IMR-90 (cell line): ENCODE measurements at regions not wholly inside any gene's neighbourhood (a gene's known extent, or its start where the extent isn't known, plus 50 kb on each side); places are given as distances from the start of the nearest gene placed in this dataset.

Source experiments
- ATAC-seq: fragments of 200-7000 bp; cut with Tn5 transposase; 2 replicates; pipeline ENCODE4 v1.9.1; 2020; ENCODE audit warnings: low read depth, mild to moderate bottlenecking, moderate library complexity
- BruUV-seq: library from RNA; stranded (reverse); fragments of 400-500 nt; replicated peaks from 2 replicates; lab custom pipeline; 2021; lab: Mats Ljungman, UMichigan
- CTCF ChIA-PET: fragments of 300-600 bp; formaldehyde crosslinking; extraction: SDS; loops from one replicate; lab custom pipeline; 2021; ENCODE audit warnings: antibody characterized with exemption; lab: Yijun Ruan, JAX
- POLR2A ChIA-PET: fragments of 300-600 bp; sonication (Branson Sonifier 250); formaldehyde crosslinking; loops from one replicate; lab custom pipeline; 2022; ENCODE audit warnings: antibody characterized with exemption; ENCODE audit not compliant: unreplicated experiment; lab: Charles Lee
- DNase-seq: peaks from one replicate; pipeline ENCODE4 v3.0.0; 2013
- H2AFZ ChIP-seq: replicated peaks from 2 replicates; pipeline ENCODE3; 2013; ENCODE audit warnings: low read length, mild to moderate bottlenecking; ENCODE audit not compliant: poor library complexity
- H2AK5ac ChIP-seq: 2 replicates; pipeline ENCODE4 v1.6.1; 2013; ENCODE audit warnings: low read depth, low read length, inconsistent platforms
- H2AK9ac ChIP-seq: replicated peaks from 2 replicates; pipeline ENCODE3; 2013; ENCODE audit warnings: mild to moderate bottlenecking, low read depth, low read length, moderate library complexity; ENCODE audit not compliant: poor library complexity
- H2BK120ac ChIP-seq: 2 replicates; pipeline ENCODE4 v1.6.1; 2013; ENCODE audit warnings: low read depth, low read length, inconsistent platforms
- H2BK15ac ChIP-seq: 3 replicates; pipeline ENCODE4 v1.6.1; 2013; ENCODE audit warnings: low read depth, low read length, inconsistent platforms
- H2BK20ac ChIP-seq: 2 replicates; pipeline ENCODE4 v1.6.1; 2013; ENCODE audit warnings: low read depth, mild to moderate bottlenecking, inconsistent platforms, low read length, moderate library complexity
- H2BK5ac ChIP-seq: 2 replicates; pipeline ENCODE4 v1.6.1; 2013; ENCODE audit warnings: mild to moderate bottlenecking, low read depth, low read length, inconsistent platforms; ENCODE audit not compliant: poor library complexity, severe bottlenecking
- H3K14ac ChIP-seq: replicated peaks from 2 replicates; pipeline ENCODE4 v1.6.1; 2013; ENCODE audit warnings: low read depth, low read length, inconsistent platforms
- H3K18ac ChIP-seq: 2 replicates; pipeline ENCODE4 v1.6.1; 2013; ENCODE audit warnings: low read depth, low read length, control low read depth
- H3K23ac ChIP-seq: 2 replicates; pipeline ENCODE4 v1.6.1; 2013; ENCODE audit warnings: low read depth, low read length, inconsistent platforms
- H3K27ac ChIP-seq: 2 replicates; pipeline ENCODE4 v1.5.1; 2013; ENCODE audit warnings: mild to moderate bottlenecking, control low read depth, low read length; ENCODE audit not compliant: insufficient read depth
- H3K27me3 ChIP-seq: 2 replicates; pipeline ENCODE4 v1.6.1; 2013; ENCODE audit warnings: low read length; ENCODE audit not compliant: control insufficient read depth, insufficient read depth
- H3K36me3 ChIP-seq: 2 replicates; pipeline ENCODE4 v1.6.1; 2013; ENCODE audit warnings: low read length, mixed read lengths; ENCODE audit not compliant: control insufficient read depth, insufficient read depth
- H3K4ac ChIP-seq: 2 replicates; pipeline ENCODE4 v1.6.1; 2013; ENCODE audit warnings: low read depth, low read length, inconsistent platforms
- H3K4me1 ChIP-seq: 2 replicates; pipeline ENCODE4 v1.6.1; 2013; ENCODE audit warnings: low read length, mixed read lengths; ENCODE audit not compliant: control insufficient read depth, insufficient read depth
- H3K4me2 ChIP-seq: 2 replicates; pipeline ENCODE4 v1.6.1; 2013; ENCODE audit warnings: low read depth, mild to moderate bottlenecking, control low read depth, low read length, moderate library complexity
- H3K4me3 ChIP-seq: 2 replicates; pipeline ENCODE4 v1.5.1; 2013; ENCODE audit warnings: low read depth, mild to moderate bottlenecking, control low read depth, low read length, moderate library complexity; ENCODE audit not compliant: insufficient read depth
- H3K56ac ChIP-seq: 2 replicates; pipeline ENCODE4 v1.6.1; 2013; ENCODE audit warnings: low read length, inconsistent platforms; ENCODE audit not compliant: insufficient read depth; ENCODE audit errors: extremely low read depth
- H3K79me1 ChIP-seq, 2 experiments: 2 replicates each; pipeline ENCODE4 v1.6.1; 2013; ENCODE audit warnings: low read length in 2 of 2, inconsistent platforms in 1 of 2, low read depth in 1 of 2
- H3K9ac ChIP-seq: 2 replicates; pipeline ENCODE4 v1.6.1; 2013; ENCODE audit warnings: low read depth, low read length, control low read depth
- H3K9me1 ChIP-seq: 2 replicates; pipeline ENCODE4 v1.6.1; 2013; ENCODE audit warnings: low read length, inconsistent platforms; ENCODE audit not compliant: insufficient read depth
- H3K9me3 ChIP-seq: 2 replicates; pipeline ENCODE4 v1.6.1; 2013; ENCODE audit warnings: low read length; ENCODE audit not compliant: control insufficient read depth, insufficient read depth
- H4K20me1 ChIP-seq: 2 replicates; pipeline ENCODE4 v1.6.1; 2013; ENCODE audit warnings: low read length, inconsistent platforms; ENCODE audit not compliant: insufficient read depth
- H4K5ac ChIP-seq: 2 replicates; pipeline ENCODE4 v1.6.1; 2013; ENCODE audit warnings: mild to moderate bottlenecking, low read depth, low read length, control low read depth
- H4K8ac ChIP-seq, 2 experiments: 2 replicates each; pipeline ENCODE4 v1.6.1; 2013; ENCODE audit warnings: low read depth in 2 of 2, low read length in 2 of 2, control low read depth in 1 of 2, inconsistent platforms in 1 of 2
- H4K91ac ChIP-seq: 2 replicates; pipeline ENCODE4 v1.6.1; 2013; ENCODE audit warnings: low read depth, low read length, inconsistent platforms; ENCODE audit not compliant: insufficient read depth
- BHLHE40 ChIP-seq: fragments of 150-350 bp; IDR thresholded peaks from 2 replicates; pipeline ENCODE4 v1.6.1; 2016; ENCODE audit warnings: mild to moderate bottlenecking, low read depth, low read length
- CEBPB ChIP-seq: IDR thresholded peaks from 2 replicates; pipeline ENCODE4 v1.6.1; 2012; ENCODE audit warnings: low read depth, low read length, improper control_type of control experiment
- FOS ChIP-seq: fragments of 150-350 bp; IDR thresholded peaks from 2 replicates; pipeline ENCODE4 v1.6.1; 2016; ENCODE audit warnings: low read depth, low read length
- MAFK ChIP-seq: IDR thresholded peaks from 2 replicates; pipeline ENCODE4 v1.6.1; 2012; ENCODE audit warnings: low read depth, low read length, improper control_type of control experiment
- NFE2L2 ChIP-seq: fragments of 150-350 bp; IDR thresholded peaks from 2 replicates; pipeline ENCODE4 v1.6.1; 2016; ENCODE audit warnings: low read depth, mild to moderate bottlenecking, low read length
- WGBS, 2 experiments: methylation state at CpG; one replicate each; pipeline versions ENCODE4 v1.1.5 to v1.1.7; 2013; ENCODE audit warnings: missing lambda C conversion rate in 2 of 2; ENCODE audit not compliant: insufficient read length in 1 of 2; ENCODE audit errors: extremely low coverage in 2 of 2; 5-methylcytosine and 5-hydroxymethylcytosine counted together
- dilution Hi-C: fragments of 300-500 bp; cut with HindIII; formaldehyde crosslinking; loops from one replicate; pipeline ENCODE4 v1.14.3; 2018; ENCODE audit warnings: low sequenced_read_pairs; ENCODE audit not compliant: unreplicated experiment
- in situ Hi-C: fragments of 300-500 bp; cut with MboI; formaldehyde crosslinking; loops from 3 replicates; pipeline ENCODE4 v1.14.3; 2019; ENCODE audit warnings: low sequenced_read_pairs, inconsistent platforms, mixed read lengths
- intact Hi-C: fragments of 100-400 bp; cut with micrococcal nuclease; formaldehyde crosslinking; loops from 2 replicates; pipeline ENCODE4 v1.10.0; 2022

- Histone ChIP-seq H4K20me1 (no peaks in the 10 kb centered on the region), H4K8ac (no peak overlapping the region), H3K9me1 (peaks cover 5% of the 10 kb centered on the region; the same call in 1 of the 2 replicates), H3K18ac (no peak overlapping the region), H3K4me3 (no peak overlapping the region), H3K4me2 (no peak overlapping the region), H3K27me3 (no peaks in the 10 kb centered on the region), H3K23ac (no peak overlapping the region), H2BK120ac (no peak overlapping the region; the same call in 1 of the 2 replicates), H3K4ac (no peak overlapping the region), H3K79me1 (no peaks in the 10 kb centered on the region), H3K56ac (no peak overlapping the region), H2BK5ac (no peak overlapping the region), H4K91ac (no peak overlapping the region), H3K36me3 (no peaks in the 10 kb centered on the region), H2AFZ (no peak overlapping the region), H2BK15ac (no peak overlapping the region), H3K14ac (no peak overlapping the region), H3K9me3 (no peaks in the 10 kb centered on the region), H4K5ac (no peak overlapping the region), H2AK5ac (no peak overlapping the region), H3K4me1 (peaks cover 6% of the 10 kb centered on the region), H2BK20ac (no peak overlapping the region), H3K27ac (no peak overlapping the region), H2AK9ac (no peak overlapping the region), H3K9ac (no peak overlapping the region)
- in situ Hi-C loops: no loop called here
- dilution Hi-C loops: no loop called here
- no TSS peak for BruUV-seq
- peak; percentile 63 for ATAC-seq
- WGBS, 2 experiments: no CpG with 5 or more reads among the region's 1 CpG
- TF ChIP-seq NFE2L2: peak; percentile 59
- TF ChIP-seq MAFK: 0 out of 2 replicates have a peak, but pooled peaks have one; percentile 3
- no peak for TF ChIP-seq BHLHE40
- TF ChIP-seq CEBPB: 0 out of 2 replicates have a peak, but pooled peaks have one; percentile 5
- TF ChIP-seq FOS: peak; percentile 54
- intact Hi-C loops: loop anchor here (5.0 kb wide), 2 partner anchors 255 to 310 kb away; no protein-coding TSS in a partner anchor
- POLR2A ChIA-PET: no interaction called here
- CTCF ChIA-PET: no interaction called here
- peak; percentile 86 for DNase-seq
Observed at GRCh38 chr9:115847216-115847615, 306.4 kb upstream of the PAPPA start.
